ENCODE measurements at regions not wholly inside any gene's neighbourhood (a gene's known extent, or its start where the extent isn't known, plus 50 kb on each side); places are given as distances from the start of the nearest gene placed in this dataset.

- Histone ChIP-seq H3K36me3 (no peaks in the 10 kb centered on the region), H3K27me3 (peaks cover 0 to 5% (median 0%) of the 10 kb centered on the region in 7 donors), H3K4me1 (peaks cover 0 to 32% (median 0%) of the 10 kb centered on the region in 9 donors), H3K4me3 (no peak overlapping the region), H3K27ac (no peak overlapping the region), H3K9me3 (no peaks in the 10 kb centered on the region)
- intact Hi-C loops (cut with DNase I): no loop called here
- TF ChIP-seq CTCF (IDR thresholded peaks at IDR 0.05): no peak
- 86 to 89% methylated on average over 5 of the region's 5 CpGs for WGBS, 2 donors
- ATAC-seq (no peak), DNase-seq (no peak)
These were observed 577.8 kb downstream of the MAFB start for GRCh38 chr20:40111282-40111681.

GRCh38 chr20:40110311-40110831, 578.7 kb downstream of the MAFB start:
- DNase-seq: peak in 1 of 2 donors; percentile 10
- intact Hi-C loops (cut with DNase I): no loop called here
- TF ChIP-seq CTCF (IDR thresholded peaks at IDR 0.05): no peak
- no peaks in the 10 kb centered on the region for H3K36me3 ChIP-seq
- 59 to 66% methylated on average over 4 of the region's 4 CpGs for WGBS, 2 donors
- peak; percentile 52 to 85 (median 66) for ATAC-seq
- H3K4me3 ChIP-seq: no peak overlapping the region
- no peaks in the 10 kb centered on the region for H3K9me3 ChIP-seq
- H3K27me3 ChIP-seq: peaks cover 0 to 3% (median 0%) of the 10 kb centered on the region in 7 donors
- H3K4me1 ChIP-seq: peaks cover 0 to 32% (median 0%) of the 10 kb centered on the region in 9 donors
- H3K27ac ChIP-seq: no peak overlapping the region

GRCh38 chr20:40109136-40109535, 579.9 kb downstream of the MAFB start:
- DNase-seq (no peak), ATAC-seq (no peak)
- Histone ChIP-seq H3K27ac (no peak overlapping the region), H3K36me3 (no peaks in the 10 kb centered on the region), H3K27me3 (peaks cover 0 to 7% (median 0%) of the 10 kb centered on the region in 7 donors), H3K4me1 (peaks cover 0 to 32% (median 0%) of the 10 kb centered on the region in 9 donors), H3K9me3 (no peaks in the 10 kb centered on the region), H3K4me3 (no peak overlapping the region)
- no peak for TF ChIP-seq CTCF (IDR thresholded peaks at IDR 0.05)
- intact Hi-C loops (cut with DNase I): no loop called here
- WGBS, 2 donors: 43 to 46% methylated on average over 5 of the region's 5 CpGs

GRCh38 chr20:40108321-40108720, 580.7 kb downstream of the MAFB start:
- no peak for TF ChIP-seq CTCF (IDR thresholded peaks at IDR 0.05)
- no peak overlapping the region for H3K4me3 ChIP-seq
- 84 to 93% methylated on average over 7 of the region's 7 CpGs for WGBS, 2 donors
- intact Hi-C loops (cut with DNase I): no loop called here
- no peak overlapping the region for H3K27ac ChIP-seq
- no peaks in the 10 kb centered on the region for H3K9me3 ChIP-seq
- DNase-seq (no peak), ATAC-seq (no peak)
- H3K4me1 ChIP-seq: peaks cover 0 to 32% (median 0%) of the 10 kb centered on the region in 9 donors
- no peaks in the 10 kb centered on the region for H3K36me3 ChIP-seq
- H3K27me3 ChIP-seq: peaks cover 0 to 7% (median 0%) of the 10 kb centered on the region in 7 donors
